ENCODE measurements at regions not wholly inside any gene's neighbourhood (a gene's known extent, or its start where the extent isn't known, plus 50 kb on each side); places are given as distances from the start of the nearest gene placed in this dataset.

DNA sequence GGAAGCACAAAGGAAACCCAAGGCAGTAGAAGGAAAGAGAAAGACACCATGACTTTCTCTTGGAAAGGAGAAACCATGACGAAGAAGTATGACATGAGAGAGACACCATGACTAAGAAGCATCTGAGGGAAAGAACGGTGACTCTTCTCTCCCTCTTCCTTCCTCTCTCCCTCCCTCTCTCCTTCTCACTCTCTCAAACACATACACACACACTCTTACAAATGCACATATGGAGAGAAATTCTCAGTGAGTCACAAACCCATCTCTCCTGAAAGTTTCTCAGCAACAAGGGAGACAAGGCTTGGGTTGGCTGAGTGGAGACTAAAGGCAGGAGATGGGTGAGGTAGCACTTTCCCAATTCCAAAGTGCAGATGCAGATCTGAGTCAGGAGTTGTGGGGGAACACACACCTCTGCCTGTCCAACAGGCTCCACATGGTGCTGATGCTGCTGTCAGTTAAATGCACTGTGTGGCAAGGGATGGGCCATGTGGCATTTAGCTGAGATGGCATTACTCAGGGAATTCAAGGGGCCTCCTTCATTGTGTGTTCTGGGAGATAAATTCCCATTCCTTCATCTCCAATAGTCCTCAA is 336.7 kb upstream of the C16orf82 start:
- peak; percentile 16 for DNase-seq

DNA sequence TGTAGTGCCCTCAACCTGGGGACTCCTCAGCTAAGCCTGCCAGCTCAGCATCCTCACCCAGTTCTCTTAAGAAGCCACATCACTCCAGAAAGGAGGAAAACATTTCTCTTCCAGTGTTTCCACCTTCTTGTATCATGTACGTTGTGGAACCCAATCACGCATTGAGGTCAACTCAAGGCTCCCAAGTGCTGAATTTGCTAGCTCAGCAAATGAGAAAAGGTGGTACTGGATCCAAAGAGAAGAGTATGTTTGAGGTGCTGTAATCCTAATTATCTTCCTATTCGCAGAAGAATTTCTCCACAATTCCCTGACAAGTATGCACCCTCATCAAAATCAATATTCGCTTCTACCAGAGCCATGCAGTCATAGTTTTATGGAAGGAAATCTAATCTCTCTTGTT is 335.0 kb upstream of the C16orf82 start:
- DNase-seq: no peak

DNA sequence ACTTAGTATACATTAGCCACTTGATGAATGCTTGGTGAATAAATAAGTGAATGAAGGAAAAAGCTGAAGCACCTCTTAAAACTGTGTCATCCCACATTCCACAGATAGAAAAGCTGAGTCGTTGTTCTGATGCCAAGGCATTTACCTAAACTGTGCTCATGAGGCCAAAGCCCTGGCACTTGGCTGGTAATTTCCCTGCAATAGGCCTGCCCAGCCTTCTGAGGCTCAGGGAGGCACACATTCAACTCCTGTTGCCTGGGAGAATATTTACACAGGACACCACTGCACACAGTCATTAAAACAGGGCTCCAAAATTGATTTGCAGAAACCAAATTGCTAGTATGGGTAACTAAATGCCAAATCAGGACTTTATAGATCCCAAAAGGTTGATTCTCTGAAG is 333.0 kb upstream of the C16orf82 start:
- DNase-seq: no peak

DNA sequence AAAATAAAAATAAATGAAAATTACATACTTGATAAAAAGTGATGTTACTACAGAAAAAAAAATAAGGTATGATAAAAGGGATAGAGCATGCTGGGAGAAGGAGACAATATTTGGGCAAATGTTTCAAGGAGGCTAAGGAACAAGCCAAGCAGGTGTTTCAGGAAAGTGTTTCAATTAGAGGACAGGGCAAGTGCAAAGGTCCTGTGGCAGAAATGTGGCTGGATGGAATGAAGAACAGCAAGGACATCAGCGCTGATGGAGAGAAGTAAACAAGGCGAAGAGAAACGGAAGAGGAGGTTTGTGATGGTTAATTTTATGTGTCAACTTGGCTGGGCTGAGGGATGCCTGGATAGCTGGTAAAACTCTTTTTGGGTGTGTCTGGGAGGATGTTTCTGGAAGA is 331.2 kb upstream of the C16orf82 start:
- no peak for DNase-seq

DNA sequence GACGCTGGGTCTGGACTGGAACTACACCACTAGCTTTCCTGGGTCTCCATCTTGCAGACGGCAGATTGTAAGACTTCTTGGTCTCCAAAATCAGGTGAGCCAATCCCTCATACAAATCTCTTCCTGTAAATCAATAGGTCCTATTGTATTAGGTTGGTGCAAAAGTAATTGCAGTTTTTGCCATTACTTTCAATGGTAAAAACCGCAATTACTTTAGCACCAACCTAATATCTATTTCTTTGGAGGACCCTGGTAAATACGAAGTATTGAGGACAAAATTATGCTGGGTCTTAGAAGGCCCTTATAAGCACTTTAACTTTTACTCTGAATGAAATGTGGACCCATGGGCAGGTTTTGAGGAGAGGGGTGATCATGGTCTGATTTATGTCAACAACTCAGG is 330.6 kb upstream of the C16orf82 start:
- DNase-seq: no peak

DNA sequence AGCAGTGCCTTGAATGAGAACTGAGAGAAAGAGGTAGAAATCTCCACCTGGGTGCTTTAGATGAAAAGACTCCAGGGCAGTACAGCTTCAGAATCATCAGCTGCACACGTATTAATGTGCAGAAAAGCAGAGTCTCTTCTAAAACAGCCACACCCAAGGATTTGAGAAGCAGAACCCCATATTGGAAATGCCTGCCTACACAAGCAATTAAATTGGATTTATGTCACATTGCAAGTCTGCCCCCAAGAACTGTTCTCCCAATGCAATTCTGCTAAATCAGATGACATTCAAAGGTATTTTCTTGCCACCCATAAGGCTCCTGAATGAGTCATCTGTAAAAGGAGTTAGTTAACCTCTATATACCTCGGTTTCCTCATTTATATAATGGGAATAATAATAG is 326.0 kb upstream of the C16orf82 start:
- DNase-seq: no peak

DNA sequence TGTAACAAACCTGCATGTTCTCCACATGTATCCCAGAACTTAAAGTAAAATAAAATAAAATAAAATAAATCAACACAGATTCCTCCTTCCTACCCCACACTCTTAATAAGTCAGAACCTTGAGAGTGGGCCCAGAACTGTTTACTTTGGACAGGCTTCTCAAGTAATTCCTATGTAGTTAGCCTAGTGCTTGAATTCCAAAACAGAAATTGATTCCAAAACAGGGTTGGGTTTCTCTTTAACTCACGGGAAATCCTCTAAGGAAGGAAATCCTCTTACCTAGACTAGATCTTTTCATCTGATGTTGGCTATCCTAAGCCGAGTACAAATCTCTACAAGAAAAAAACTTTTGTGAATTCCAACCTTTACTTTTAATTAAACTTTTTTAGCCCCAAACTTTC is 324.7 kb upstream of the C16orf82 start:
- DNase-seq: no peak

DNA sequence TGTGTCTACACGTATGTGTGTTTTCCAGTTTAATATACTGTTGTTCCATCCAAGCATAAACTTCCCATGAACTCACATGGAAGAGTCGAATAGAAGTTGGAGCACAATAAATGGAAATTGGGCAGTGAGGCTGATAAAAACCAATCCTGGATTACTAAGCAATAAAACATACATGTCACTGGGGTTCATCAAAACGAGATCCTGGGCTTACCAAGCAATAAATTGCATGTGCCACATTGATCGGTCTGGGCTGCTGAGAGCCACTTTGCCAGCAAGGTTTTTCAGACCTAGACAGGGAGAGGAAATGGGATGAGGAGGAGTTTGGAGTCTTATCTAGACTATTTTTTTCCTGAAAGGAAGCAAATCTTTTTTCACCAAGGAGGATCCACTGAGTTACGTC is 322.3 kb upstream of the C16orf82 start:
- DNase-seq: no peak

DNA sequence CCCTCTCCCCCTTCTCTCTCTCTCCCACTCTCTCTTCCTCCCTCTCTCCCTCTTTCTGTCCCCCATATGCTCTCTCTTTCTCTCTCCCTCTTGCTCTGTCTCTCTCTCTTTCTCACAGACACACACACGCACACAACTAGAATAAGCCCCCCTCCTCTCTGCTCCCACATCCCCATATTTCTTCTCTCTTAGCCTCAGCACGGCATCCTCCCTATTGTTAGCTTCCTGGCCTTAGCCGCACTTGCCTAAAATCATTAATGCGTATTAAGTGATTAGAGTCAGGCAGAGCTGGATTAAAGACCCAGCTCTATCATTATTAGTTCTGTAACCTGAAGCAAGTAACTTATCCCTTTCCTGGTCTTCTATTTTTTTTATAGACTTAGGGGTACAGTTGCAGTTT is 319.0 kb upstream of the C16orf82 start:
- no peak for DNase-seq

DNA sequence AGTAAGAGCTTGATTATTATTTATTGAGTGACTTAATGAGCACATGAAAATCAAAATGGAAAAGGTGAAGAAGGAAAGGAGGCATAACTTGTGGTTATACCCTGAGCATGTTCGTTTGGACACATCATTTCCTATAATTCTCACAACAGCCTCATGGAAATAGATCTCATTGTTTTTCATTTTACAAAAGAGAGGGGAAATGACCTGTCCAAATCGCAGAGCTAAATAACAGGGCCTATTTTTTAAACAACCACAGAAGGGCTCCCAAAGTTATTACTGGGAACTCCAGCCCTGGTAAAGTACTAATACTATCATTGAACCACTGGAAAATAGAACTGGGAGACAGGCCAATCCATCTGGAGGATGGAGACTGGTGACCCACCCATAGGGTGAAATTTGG is 317.7 kb upstream of the C16orf82 start:
- no peak for DNase-seq

DNA sequence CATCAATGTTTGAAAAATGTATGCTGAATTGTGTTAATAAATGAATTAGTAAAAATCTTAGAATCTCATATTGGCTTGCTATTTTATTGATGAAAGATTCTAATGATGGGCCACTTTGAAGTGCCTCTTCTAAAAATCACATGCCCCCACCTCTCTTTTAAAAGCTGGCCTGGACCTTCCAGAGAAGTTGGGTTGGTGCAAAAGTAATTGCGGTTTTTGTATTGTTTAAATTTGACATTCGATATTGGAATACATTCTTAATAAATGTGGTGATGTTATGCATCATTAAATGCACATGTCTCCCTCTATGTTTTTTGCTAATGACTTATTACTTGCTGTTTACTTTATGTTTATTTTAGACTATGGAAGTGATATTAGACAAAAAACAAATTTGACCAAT is 314.6 kb upstream of the C16orf82 start:
- DNase-seq: no peak

DNA sequence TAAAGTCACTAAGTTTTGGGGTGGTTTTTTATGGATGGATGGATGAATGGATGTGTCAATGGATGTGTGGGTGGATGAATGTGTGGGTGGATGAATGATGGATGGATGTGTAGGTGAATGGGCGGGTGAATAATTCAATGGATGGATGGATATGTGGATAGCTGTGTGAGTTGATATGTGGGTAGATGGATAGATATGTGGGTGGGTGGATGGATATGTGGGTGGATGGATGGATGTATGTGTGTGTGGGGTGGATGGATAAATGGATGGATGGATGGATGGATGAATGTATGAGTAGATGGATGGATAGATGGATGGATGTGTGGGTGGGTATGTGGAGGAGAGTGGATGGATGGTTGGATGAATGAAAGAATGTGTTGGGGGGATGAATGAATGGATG is 310.1 kb upstream of the C16orf82 start:
- DNase-seq: no peak

DNA sequence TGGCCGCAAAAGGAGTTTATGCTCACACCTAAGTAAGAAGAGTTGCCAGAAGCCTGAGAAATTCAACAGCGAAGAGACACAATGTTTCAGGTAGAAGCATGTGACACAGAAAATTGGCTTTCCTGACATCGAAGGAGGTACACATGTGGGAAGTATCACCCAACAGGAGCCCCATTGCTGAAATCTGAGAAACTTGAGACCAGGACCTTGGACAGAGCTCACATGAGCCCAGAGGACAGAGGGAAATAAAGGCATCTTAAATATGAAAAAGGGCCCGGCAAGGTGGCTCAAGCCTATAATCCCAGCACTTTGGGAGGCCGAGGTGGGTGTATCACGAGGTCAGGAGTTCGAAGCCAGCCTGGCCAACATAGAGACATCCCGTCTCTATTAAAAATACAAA is 304.1 kb upstream of the C16orf82 start:
- no peak for DNase-seq

DNA sequence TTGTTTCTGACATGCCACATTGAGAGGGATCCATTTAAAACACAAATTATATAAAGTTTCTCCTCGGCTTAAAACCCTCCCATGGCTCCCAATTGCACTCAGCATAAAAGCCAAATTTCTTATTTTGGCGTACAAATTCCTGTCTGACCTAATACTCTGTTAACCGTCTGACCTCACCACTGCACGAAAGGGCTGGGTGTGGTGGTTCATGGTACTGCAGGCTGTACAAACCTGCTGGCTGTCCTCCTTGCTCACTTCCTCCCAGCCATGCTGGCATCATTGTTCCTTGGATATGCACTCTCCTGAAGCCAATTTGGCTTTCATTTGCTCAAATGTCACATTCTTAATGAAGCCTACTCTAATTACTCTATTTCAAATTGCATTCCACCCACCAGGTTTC is 301.6 kb upstream of the C16orf82 start:
- no peak for DNase-seq

DNA sequence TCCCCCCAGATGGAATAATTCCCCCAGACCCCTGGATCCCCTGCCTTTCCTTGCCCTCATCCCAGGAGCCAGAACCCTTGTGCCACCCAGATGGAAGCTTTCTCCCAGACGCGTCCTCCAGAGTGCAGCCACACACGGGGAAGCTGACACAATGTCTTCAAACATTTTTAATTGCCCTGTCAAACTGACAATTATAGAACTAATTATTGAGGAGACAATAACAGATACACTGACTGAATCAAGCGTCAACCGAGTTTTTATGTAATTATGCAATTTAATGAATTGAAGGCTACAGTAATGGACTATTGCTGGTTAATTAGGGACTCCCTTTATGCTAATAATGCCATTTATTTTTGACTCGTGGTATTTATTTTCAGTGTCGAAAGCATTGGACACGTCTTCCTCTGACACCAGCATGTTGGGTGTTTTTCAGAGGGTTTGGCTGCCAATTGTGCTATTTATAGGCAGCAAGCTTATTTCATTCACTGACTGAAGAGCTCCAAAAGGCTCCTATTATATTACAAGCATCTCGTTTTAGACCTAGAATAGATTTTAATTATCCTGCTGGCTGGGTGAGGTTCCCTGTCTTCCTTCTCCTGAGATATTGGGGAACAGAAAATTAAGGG is 298.2 kb upstream of the C16orf82 start:
- DNase-seq: no peak

DNA sequence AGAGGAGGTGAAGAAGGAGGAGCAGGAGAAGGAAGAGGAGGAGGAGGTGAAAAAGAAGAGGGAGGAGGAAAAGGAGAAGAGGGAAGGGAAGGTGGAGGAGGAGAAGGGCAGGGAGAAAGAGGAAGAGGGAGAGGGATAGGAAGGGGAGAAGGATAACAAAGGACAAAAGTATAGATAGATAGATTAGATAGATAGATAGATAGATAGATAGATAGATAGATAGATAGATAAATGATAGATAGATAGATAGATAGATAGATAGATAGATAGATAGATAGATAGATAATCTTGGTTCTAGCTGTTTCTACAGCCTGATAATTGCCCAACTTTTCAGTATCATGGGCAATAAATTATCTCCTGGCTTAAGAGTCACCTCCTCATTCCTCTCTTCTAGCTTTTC is 296.2 kb upstream of the C16orf82 start:
- DNase-seq: no peak

DNA sequence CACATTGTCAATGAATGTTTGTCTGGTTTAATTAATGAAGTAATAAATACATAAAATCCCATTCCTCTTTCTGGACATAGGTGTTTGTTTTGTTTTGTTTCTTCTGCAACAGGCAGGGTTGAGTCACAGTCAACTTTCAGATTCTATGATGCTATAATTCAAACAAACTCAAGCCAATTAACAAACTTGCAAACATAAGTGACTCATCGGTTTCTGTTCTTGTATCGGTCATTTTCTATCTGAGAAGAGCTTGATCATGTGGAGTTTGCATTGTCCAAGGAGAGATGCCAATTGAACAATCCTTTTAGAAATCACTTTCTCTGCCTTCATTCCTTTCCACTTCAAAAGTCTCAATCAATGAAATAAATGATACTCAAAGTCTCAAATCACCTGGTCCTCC is 294.2 kb upstream of the C16orf82 start:
- no peak for DNase-seq

DNA sequence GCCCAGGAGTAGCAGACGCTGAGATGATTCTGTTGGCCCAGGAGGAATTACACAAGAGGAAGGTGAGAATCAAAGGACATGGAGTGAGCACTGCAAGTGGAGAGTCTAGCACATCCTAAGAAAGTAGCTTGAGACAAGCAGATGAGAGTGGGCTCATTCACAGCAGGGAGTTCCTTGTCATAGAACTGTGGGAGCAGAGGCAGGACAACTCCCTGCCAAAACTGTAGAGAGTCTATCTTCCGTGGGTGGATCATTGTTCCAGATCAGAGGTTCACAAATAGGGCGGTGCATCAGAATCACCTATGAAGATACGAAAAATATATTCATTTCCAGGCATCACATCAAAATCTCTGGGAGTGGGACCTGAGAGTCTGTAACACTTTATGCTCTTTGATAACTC is 288.9 kb upstream of the C16orf82 start:
- DNase-seq: no peak

DNA sequence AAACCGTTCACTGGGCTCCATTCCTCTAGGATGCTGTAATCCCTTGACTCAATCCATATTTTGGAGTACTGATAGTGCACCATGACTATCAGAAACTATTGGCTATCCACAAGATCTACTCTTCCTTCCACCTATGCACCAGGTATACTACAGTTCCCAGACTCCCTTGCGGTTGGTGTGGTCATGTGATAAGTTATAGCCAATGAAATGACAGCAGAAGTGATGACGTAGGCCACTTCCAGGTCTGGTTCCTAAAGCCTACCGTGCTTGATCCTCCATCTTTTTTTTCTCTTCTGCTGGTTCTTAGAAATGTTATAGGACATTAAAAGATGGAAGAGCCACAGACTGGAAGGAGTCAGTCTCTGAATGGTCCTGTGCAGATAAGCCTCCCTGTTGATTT is 278.8 kb upstream of the C16orf82 start:
- no peak for DNase-seq

DNA sequence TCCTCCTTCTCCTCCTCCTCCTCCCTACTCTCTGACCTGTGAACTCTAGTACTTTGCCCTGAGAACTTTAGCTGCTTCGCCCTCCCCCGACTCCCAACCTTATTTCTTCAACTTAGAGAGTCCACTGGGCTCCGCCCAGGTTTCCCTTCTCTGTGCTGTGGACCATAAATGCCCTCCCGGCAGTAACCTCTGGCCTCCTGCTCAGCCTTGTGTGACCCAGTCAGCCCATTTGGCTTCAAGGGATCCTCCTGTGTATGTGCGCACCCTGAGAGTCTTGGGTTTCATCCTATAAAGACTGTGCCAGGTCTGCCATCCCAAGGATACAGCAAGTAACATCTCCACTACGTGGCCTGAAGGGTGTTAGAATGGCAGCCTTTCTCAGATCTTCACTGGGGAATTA is 275.6 kb upstream of the C16orf82 start:
- no peak for DNase-seq

DNA sequence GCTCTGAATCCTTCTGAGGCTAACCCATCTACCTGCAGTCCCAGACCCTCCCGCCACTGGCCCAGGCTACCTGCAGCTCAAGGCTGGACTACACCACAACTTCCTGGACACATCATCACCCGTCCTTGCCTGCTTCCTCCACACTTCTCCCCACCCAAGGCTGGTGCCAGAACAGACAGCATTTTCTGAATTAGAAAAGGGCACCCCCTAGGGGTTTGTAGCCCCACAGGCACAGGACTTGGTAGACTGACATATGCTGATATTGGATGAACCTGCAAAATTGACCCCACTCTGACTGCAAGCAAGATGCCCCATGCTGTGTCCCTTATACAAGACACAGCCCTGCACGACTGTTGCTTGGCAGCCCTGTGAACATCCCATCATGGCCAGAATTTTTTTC is 271.5 kb upstream of the C16orf82 start:
- DNase-seq: no peak

DNA sequence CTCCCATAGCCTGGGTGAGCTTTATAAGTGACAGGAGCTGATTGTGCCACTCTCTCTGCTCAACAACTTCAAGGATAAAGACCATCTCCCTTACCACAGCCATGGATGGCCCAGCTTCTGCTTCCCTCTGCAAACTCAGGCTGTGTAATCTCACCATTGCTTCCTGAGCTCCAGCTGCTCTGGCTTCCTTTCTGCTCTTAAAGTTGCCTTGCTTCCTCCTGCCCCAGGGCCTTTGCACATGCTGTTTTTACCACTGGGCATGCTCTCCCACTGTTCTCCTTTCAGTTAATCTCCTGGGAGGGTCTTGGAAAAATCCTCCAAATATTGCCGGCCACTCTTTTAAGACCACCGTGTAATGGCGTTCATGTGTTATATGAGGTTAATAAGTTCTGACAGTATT is 265.1 kb upstream of the C16orf82 start:
- no peak for DNase-seq

DNA sequence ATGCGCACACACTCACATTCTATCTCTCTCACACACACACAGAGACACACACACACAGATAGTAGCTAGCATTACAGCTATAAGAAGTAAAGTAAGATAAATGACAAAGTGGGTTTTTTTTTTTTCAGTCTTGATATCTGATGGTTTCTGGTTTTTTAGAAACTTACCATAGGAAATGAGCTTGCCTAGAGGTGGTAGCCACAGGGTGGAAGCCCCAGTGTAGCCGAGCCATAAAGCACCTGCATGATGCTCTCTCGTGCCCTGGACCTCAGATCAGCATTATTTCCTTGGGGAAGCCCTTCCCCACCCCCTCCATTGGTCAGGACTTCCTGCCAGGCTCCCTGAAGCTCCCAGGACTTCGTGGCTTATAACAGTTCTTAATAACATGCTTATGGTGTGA is 264.3 kb upstream of the C16orf82 start:
- DNase-seq: no peak

DNA sequence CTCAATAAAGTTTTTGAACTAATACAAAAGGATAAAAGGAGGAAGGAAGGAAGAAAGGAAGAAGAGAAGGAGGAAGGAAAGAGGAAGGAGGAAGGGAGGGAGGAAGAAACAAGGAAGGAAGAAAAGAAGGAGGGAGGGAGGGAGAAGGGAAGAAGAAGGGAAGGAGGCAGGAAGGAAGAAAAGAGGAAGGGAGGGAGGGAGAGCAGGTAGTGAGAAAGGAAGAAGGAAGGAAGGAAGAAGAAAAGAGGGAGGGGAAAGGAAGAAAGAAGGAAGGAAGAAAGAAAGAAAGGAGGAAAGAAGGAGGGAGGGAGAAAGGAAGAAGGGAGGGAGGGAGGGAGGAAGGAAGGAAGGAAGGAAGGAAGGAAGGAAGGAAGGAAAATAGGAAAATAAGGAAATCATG is 263.8 kb upstream of the C16orf82 start:
- no peak for DNase-seq

DNA sequence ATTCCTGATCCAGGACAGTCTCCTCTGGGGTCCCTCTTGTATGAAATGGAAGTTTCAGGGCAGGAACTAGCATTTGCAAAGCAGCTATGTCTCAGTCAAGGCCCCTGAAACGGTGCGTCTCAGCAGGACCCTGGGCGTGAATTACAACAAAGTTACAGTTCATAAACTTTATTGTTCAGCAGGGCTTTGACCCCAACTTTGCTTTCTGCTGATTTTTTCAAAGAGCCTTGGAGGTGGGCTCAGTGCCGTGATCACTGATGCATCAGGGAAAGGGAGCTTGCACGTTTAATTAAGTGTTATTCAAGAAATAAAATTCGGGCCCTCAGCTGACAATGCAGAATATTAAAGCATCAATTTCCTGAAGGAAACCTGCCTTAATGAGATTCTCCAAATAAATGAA is 260.1 kb upstream of the C16orf82 start:
- DNase-seq: no peak

DNA sequence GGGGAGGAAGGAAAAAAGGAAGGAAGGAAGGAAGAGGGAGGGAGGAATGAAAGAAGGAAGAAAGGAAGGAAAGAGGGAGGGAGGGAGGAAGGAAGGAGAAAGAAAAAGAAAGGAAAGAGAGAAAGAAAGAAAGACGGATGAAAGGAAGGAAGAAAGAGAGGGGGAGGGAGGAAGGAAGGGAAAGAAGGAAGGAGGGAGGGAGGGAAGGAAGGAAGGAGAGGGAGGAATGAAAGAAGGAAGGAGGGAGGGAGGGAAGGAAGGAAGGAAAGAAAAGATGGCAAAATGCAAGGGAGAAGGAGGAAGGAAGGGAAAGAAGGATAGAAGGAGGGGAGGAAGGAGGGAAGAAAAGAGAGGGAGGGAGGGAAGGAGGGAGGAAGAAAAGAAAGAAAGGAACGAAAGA is 257.3 kb upstream of the C16orf82 start:
- no peak for DNase-seq

Data from fibroblast of skin of right quadriceps (primary cell).